NT2/D1 (cell line): ENCODE measurements at regions not wholly inside any gene's neighbourhood (a gene's known extent, or its start where the extent isn't known, plus 50 kb on each side); places are given as distances from the start of the nearest gene placed in this dataset.

Source experiments
- SUZ12 ChIP-seq: IDR thresholded peaks from 2 replicates; pipeline ENCODE4 v1.6.1; 2011; ENCODE audit not compliant: insufficient read length, insufficient read depth; ENCODE audit errors: extremely low read depth
- YY1 ChIP-seq: IDR thresholded peaks from 2 replicates; pipeline ENCODE4 v1.6.1; 2011; ENCODE audit not compliant: insufficient read length, insufficient read depth
- ZNF274 ChIP-seq: IDR thresholded peaks from 2 replicates; pipeline ENCODE4 v1.6.1; 2011; ENCODE audit warnings: mild to moderate bottlenecking, low read depth, low read length

DNA sequence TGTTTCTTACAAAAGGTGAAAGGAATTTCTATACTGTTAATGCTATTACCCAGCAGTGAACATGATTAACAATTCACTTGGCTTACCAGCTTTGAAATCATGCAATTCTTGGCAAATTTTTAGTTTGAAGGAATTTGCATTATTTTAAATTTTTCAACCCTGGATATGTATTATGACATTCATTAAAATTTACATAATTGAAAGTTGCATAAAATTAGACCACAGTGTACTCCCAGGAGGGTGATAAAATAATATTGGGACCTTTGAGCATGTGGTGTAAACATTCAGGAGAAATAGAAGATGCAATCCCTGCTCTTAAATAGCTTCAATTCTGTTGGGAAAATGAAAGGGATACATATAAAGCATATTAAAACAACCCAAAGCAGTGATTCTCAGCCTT lies 412.2 kb upstream of the SGCD start:
- TF ChIP-seq YY1 (no peak), SUZ12 (no peak), ZNF274 (no peak)
